Adrenal gland (tissue), 9 donors: ENCODE measurements at regions not wholly inside any gene's neighbourhood (a gene's known extent, or its start where the extent isn't known, plus 50 kb on each side); places are given as distances from the start of the nearest gene placed in this dataset.

Experiments
- DNase-seq, 7 donors: peaks; one replicate each; pipeline ENCODE4 v3.0.0-alpha.2; 2019 to 2020
- H3K27ac ChIP-seq, 5 donors: fragments of 200-600 bp; sonication (generic) in 4 of 5; 1 replicate in 3 of 5; 2 replicates in 2 of 5; pipeline versions ENCODE4 v1.5.1 to v1.8.0; 2016 to 2020; ENCODE audit warnings: mild to moderate bottlenecking in 1 of 5
- H3K27me3 ChIP-seq: fragments of 200-600 bp; 2 replicates; pipeline ENCODE4 v1.8.0; 2021
- H3K36me3 ChIP-seq, 2 donors: fragments of 200-600 bp; replicated peaks in 1 of 2; 1 replicate in 1 of 2; 2 replicates in 1 of 2; pipeline versions ENCODE4 v1.5.1 to v1.8.0; 2018 to 2022
- H3K4me1 ChIP-seq, 2 donors: fragments of 200-600 bp; replicated peaks in 1 of 2; 1 replicate in 1 of 2; 2 replicates in 1 of 2; pipeline versions ENCODE4 v1.5.1 to v1.8.0; 2018 to 2021
- H3K4me3 ChIP-seq, 4 donors: fragments of 200-600 bp; sonication (generic) in 3 of 4; one replicate each; pipeline ENCODE4 v1.5.1; 2016 to 2018
- H3K9me3 ChIP-seq, 3 donors: fragments of 200-600 bp; sonication (generic) in 1 of 3; replicated peaks in 1 of 3; 1 replicate in 2 of 3; 2 replicates in 1 of 3; pipeline versions ENCODE4 v1.5.1 to v1.8.0; 2016 to 2021
- POLR2A ChIP-seq, 2 donors: fragments of 450-650 bp; IDR thresholded peaks; one replicate each; pipeline ENCODE4 v1.6.1; 2017; ENCODE audit warnings: antibody characterized with exemption in 2 of 2, mild to moderate bottlenecking in 2 of 2, moderate library complexity in 1 of 2
- WGBS, 4 donors: extraction: QIAGEN DNeasy Blood & Tissue Kit in 2 of 4; methylation state at CpG; one replicate each; pipeline versions ENCODE4 v1.1.5 to v1.1.7; 2013 to 2017; 5-methylcytosine and 5-hydroxymethylcytosine counted together
- intact Hi-C, 2 donors: fragments of 100-400 bp; cut with DNase I; formaldehyde crosslinking; loops; one replicate each; pipeline versions ENCODE4 v1.14.1 to v1.15.0; 2022 to 2023
- TF ChIP-seq, protein P1 (sequence below), 6 experiments: fragments of 450-650 bp in 4 of 6; fragments of 200-600 bp in 2 of 6; sonication (generic) in 1 of 6; IDR thresholded peaks; 1 replicate in 5 of 6; 2 replicates in 1 of 6; pipeline versions ENCODE4 v1.5.1 to v1.8.0; 2016 to 2021; ENCODE audit warnings: antibody characterized with exemption in 6 of 6, mild to moderate bottlenecking in 2 of 6, moderate library complexity in 1 of 6
- donor health status: healthy with polysubstance abuse.
- donor health status: Bipolar disorder and iron deficiency.
- donor health status: DM: yes; HTN: yes; CAD: no.
- donor health status: DM: no; HTN: no; CAD: no.
- donor health status: DM: no; HTN: no; CAD: no.

DNA sequence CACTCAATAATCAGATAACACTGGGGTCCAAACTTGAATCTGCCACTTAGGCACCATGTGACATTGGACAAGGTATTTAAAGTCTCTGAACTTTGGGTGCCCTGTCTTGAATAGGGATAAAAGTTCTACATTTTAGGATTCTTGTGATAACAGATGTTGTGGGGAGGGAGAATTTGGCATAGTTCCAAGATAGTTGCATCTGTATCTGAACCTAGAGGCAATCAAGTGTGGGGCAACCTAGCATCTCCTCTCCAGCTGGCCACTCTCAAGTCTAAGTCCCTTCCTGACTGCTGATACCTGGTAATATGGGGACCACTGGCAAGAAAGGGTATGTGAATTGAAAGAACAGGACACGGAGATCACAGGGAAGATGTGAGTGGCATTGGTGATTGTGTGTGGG lies 256.1 kb downstream of the FOXO1 start:
- intact Hi-C loops: no loop called here
- Histone ChIP-seq H3K27me3 (no peaks in the 10 kb centered on the region), H3K27ac (peak overlapping the region in 1 of 5 donors; percentile 11), H3K4me3 (no peak overlapping the region), H3K36me3 (no peaks in the 10 kb centered on the region), H3K4me1 (no peaks in the 10 kb centered on the region), H3K9me3 (no peaks in the 10 kb centered on the region)
- TF ChIP-seq, protein P1, sequence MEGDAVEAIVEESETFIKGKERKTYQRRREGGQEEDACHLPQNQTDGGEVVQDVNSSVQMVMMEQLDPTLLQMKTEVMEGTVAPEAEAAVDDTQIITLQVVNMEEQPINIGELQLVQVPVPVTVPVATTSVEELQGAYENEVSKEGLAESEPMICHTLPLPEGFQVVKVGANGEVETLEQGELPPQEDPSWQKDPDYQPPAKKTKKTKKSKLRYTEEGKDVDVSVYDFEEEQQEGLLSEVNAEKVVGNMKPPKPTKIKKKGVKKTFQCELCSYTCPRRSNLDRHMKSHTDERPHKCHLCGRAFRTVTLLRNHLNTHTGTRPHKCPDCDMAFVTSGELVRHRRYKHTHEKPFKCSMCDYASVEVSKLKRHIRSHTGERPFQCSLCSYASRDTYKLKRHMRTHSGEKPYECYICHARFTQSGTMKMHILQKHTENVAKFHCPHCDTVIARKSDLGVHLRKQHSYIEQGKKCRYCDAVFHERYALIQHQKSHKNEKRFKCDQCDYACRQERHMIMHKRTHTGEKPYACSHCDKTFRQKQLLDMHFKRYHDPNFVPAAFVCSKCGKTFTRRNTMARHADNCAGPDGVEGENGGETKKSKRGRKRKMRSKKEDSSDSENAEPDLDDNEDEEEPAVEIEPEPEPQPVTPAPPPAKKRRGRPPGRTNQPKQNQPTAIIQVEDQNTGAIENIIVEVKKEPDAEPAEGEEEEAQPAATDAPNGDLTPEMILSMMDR (IDR thresholded peaks at IDR 0.05): no peak
- TF ChIP-seq POLR2A (IDR thresholded peaks at IDR 0.05): no peak
- DNase-seq: no peak
- 98 to 100% (median 100%) methylated on average over 1 of the region's 1 CpG for WGBS, 4 donors

DNA sequence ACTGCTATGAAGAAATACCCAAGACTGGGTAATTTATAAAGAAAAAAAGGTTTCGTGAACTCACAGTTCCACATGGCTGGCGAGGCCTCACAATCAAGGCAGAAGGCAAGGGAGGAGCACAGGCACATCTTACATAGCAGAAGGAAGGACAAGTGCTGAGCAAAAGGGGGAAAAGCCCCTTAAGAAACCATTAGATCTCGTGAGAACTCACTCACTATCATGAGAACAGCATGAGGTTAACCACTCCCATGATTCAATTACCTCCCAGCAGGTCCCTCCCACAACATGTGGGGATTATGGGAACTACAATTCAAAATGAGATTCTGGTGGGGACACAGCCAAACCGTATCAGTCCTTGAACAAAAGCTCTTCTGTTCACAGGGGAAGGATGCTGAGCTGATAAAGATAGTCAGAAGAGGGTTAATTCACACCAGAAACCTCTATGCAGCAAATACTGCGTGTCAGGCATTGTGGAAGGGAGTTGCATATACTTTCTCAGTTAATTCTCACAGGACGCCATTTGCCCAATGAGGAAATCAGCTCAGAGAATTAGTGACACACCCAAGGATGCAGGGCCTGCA lies 246.2 kb downstream of the FOXO1 start:
- H3K36me3 ChIP-seq: no peaks in the 10 kb centered on the region
- DNase-seq: no peak
- TF ChIP-seq POLR2A (IDR thresholded peaks at IDR 0.05): no peak
- TF ChIP-seq, protein P1 (IDR thresholded peaks at IDR 0.05): no peak
- H3K4me3 ChIP-seq: no peak overlapping the region
- no peaks in the 10 kb centered on the region for H3K27me3 ChIP-seq
- intact Hi-C loops: no loop called here
- H3K9me3 ChIP-seq: no peaks in the 10 kb centered on the region
- H3K27ac ChIP-seq: no peak overlapping the region
- no peaks in the 10 kb centered on the region for H3K4me1 ChIP-seq
- 75 to 84% (median 83%) methylated on average over 6 of the region's 6 CpGs for WGBS, 4 donors

DNA sequence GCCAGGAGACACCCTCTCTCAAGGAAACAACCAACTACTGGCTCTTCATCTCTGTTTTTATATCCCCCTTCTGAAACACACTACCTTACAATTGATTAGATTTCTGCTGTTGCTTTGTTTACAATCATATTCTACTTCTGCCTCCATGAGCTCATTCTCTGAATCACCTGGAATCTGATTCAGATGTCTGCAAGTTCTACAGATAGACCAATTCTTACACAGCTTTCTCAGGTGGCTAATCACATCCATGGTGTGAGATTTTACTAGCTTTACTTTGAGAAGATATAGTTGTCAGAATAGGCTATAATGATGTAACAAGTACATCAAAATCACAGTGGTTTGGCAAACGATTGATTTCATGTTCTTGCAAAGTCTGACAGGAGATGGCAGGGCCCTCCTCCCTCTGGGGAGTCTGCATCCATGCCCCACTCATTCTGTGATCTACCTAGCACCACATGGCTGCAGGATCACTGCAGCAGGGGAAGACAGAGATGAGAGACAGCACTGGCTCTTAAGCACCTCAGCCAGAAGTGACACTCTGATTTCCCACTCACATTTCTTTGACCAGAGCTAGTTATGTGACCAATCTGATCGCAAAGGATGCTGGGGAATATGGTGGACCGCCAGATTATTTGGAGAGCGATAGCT lies 243.7 kb downstream of the FOXO1 start:
- TF ChIP-seq, protein P1 (IDR thresholded peaks at IDR 0.05): no peak
- TF ChIP-seq POLR2A (IDR thresholded peaks at IDR 0.05): no peak
- Histone ChIP-seq H3K27ac (no peak overlapping the region), H3K36me3 (no peaks in the 10 kb centered on the region), H3K4me1 (no peaks in the 10 kb centered on the region), H3K27me3 (no peaks in the 10 kb centered on the region), H3K4me3 (no peak overlapping the region), H3K9me3 (no peaks in the 10 kb centered on the region)
- intact Hi-C loops: no loop called here
- peak in 1 of 7 donors; percentile 10 for DNase-seq
- WGBS, 4 donors: 57 to 90% (median 87%) methylated on average over 1 to 4 of the region's 4 CpGs

DNA sequence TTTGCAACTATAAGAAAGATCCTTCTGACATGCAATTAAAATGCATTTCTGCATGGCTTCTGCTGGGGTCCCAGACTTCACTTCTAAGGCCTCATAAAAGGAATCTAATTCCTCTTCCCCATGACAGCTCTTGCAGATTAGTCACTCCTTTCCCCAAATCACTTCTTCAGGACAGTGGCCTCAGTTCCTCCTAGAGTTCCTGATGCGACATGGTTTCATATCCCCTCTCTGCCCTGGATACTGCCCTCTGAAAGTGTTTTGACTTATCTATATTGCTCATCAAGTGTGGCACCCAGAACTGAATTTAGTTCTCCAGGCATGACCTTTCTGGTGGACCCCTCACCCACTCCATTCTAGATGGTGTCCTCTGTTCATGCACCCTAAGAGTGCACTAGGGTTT lies 238.1 kb downstream of the FOXO1 start:
- Histone ChIP-seq H3K9me3 (no peaks in the 10 kb centered on the region), H3K36me3 (no peaks in the 10 kb centered on the region), H3K4me1 (no peaks in the 10 kb centered on the region), H3K27me3 (no peaks in the 10 kb centered on the region), H3K27ac (no peak overlapping the region), H3K4me3 (no peak overlapping the region)
- intact Hi-C loops: no loop called here
- no peak for TF ChIP-seq POLR2A (IDR thresholded peaks at IDR 0.05)
- TF ChIP-seq, protein P1 (IDR thresholded peaks at IDR 0.05): no peak
- DNase-seq: peak in 1 of 7 donors; percentile 25
- 81 to 100% (median 87%) methylated on average over 1 of the region's 1 CpG for WGBS, 4 donors
